Epithelial cell of esophagus (primary cell): ENCODE measurements at regions not wholly inside any gene's neighbourhood (a gene's known extent, or its start where the extent isn't known, plus 50 kb on each side); places are given as distances from the start of the nearest gene placed in this dataset.
"Not testable (repeated sequence)": the region's sequence is repeated elsewhere in the genome, so short reads cannot be mapped to it uniquely, and the experiment has no call there.

Experiments used
- DNase-seq: peaks from one replicate; pipeline ENCODE4 v3.0.0; 2010; ENCODE audit warnings: low read depth
- H3K4me3 ChIP-seq: 2 replicates; pipeline ENCODE4 v1.5.1; 2011; ENCODE audit warnings: mild to moderate bottlenecking, low read length, control low read depth
- TF ChIP-seq, protein P1 (sequence below): IDR thresholded peaks from 2 replicates; pipeline ENCODE4 v1.5.1; 2011; ENCODE audit warnings: low read depth, mild to moderate bottlenecking, low read length, control low read depth, inconsistent platforms; ENCODE audit not compliant: insufficient read depth; ENCODE audit errors: missing control alignments

DNA sequence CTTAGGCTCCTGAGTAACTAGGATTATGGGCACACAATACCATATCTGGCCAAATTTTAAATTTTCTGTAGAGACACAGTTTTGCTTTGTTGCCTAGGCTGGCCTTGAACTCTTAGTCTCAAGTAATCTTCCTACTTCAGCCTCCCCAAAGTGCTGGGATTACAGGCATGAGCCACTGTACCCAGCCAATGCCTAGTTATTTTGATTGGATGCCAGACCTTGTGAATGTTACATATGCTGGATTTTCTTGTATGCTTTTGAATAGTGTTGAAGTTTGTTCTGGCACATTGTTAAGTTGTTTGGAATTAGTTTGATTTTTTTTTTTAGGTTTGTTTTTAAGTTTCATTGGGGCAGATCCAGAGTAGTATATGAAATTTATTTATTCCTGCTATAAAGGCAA, 110.7 kb upstream of the ANO5 start:
- DNase-seq, result no peak
- TF ChIP-seq, protein P1, sequence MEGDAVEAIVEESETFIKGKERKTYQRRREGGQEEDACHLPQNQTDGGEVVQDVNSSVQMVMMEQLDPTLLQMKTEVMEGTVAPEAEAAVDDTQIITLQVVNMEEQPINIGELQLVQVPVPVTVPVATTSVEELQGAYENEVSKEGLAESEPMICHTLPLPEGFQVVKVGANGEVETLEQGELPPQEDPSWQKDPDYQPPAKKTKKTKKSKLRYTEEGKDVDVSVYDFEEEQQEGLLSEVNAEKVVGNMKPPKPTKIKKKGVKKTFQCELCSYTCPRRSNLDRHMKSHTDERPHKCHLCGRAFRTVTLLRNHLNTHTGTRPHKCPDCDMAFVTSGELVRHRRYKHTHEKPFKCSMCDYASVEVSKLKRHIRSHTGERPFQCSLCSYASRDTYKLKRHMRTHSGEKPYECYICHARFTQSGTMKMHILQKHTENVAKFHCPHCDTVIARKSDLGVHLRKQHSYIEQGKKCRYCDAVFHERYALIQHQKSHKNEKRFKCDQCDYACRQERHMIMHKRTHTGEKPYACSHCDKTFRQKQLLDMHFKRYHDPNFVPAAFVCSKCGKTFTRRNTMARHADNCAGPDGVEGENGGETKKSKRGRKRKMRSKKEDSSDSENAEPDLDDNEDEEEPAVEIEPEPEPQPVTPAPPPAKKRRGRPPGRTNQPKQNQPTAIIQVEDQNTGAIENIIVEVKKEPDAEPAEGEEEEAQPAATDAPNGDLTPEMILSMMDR, result no peak
- no peak overlapping the region for H3K4me3 ChIP-seq

DNA sequence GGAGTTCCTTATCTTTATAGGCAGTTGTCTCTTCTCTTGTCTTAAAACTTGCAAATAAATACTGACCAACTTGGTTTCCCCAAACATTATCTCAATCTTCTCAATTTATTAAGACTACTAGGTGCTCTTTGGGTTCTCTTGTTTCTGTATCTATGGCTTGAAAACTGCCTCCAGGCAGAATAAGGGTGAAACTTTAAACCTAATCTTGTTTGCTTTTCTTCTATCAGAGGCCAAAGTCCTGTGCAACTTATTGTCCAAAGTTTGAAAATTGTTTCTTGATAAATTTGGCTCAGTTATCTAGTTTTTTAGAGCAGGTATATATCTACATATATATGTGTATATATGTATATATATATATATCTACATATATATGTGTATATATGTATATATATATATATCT, 110.1 kb upstream of the ANO5 start:
- TF ChIP-seq, protein P1, result no peak

DNA sequence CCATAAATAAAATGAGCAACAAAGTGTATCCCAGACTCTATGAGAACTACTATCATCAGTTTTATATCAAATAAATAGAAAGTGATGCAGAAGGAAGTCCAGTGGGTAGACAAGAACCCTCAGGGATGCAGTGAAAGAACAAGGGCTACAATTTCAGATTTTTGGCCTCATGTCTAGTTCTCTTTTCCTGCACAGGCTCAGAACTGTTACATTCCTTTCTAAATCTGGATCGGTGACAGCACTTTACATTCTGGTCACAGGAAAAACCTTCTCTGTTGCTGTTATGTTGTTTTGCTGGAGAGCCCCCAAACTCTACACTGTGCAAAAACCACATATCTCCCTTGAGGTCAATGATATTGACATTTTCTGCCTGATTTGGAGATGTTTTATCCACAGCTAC, 108.8 kb upstream of the ANO5 start:
- DNase-seq, result no peak
- H3K4me3 ChIP-seq, result no peak overlapping the region
- TF ChIP-seq, protein P1, result no peak

More for the DNA sequence above, 110.1 kb upstream of the ANO5 start:
- DNase-seq, result no peak
- H3K4me3 ChIP-seq, result no peak overlapping the region

DNA sequence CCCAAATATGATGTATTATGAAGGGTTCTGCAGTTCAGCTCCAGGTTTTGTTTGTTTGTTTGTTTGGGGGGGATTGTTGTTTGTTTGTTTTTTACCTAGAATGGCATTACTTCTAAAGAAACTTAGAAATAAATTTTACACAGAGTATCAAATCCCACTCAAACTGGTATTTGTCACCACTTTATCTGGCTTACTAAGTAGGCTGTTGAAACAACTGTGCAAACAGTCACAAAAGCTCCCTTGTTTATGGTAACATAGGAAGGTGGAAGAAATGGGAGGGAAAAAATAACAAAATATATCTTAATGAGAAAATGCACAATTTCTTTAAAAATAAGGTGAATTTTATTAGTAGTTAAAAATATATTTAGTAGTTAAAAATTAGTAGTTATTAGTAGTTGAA, 108.3 kb upstream of the ANO5 start:
- H3K4me3 ChIP-seq, result no peak overlapping the region
- TF ChIP-seq, protein P1, result no peak
- no peak for DNase-seq

DNA sequence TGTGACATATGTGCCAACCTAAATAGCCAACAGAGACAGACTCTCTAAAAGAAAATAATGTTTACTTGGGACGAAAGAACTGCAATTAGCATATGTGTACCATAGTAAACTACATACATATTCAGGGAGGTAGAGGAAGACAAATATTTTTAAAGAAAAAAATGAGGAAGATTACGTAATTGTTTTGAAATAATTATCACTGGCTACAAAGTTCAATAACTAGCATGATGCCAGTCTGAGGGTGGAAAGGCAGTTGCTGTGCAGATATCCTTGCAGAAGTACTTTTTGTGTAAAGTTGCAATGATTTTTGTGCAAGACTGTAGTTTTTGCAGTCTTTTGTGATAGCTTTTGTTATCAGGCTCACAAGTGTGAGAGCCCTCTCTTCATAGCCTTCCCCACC, 103.3 kb upstream of the ANO5 start:
- no peak overlapping the region for H3K4me3 ChIP-seq
- DNase-seq, result no peak
- TF ChIP-seq, protein P1, result no peak

DNA sequence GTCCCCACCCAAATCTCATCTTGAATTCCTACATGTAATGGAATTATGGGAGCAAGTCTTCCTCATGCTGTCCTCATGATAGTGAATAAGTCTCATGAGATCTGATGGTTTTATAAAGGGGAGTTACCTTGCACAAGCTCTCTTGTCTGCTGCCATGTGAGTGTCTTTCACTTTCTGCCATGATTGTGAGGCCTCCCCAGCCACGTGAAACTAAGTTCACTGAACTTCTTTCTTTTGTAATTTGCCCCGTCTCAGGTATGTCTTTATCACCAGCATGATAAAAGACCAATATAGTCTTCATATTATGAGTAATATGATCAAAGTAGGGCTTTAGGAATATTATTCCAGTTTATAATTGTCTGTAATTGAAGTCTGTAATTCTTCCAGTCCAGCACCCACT, 86.3 kb upstream of the ANO5 start:
- TF ChIP-seq, protein P1, result no peak
- DNase-seq, result no peak
- no peak overlapping the region for H3K4me3 ChIP-seq

DNA sequence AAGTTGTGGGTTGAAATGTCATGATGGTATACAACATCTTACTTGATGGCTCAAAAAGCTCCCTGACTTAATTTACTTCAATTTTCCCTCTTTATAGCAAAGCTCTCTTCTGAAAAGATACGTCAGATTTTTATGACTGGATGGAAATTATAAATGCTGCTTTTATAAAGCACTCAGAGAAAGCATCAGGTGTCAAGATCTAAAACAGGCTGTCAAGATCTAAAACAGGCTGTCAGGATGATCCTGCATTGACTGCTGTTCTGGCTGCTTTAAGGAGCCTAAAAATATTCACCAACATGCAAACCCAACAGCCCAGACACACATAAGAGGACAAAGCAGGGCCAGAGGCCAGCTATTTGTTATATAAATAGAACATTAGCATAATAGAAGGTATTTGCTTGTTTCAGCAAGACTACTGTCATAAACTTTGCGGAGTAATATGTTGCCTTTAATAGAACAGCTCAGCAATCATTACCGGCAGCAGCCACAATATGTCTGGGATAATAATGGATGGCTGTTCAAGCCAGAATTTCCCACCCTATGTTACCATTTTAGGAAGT, 77.3 kb upstream of the ANO5 start:
- TF ChIP-seq, protein P1, result no peak
- H3K4me3 ChIP-seq, result no peak overlapping the region
- no peak for DNase-seq

DNA sequence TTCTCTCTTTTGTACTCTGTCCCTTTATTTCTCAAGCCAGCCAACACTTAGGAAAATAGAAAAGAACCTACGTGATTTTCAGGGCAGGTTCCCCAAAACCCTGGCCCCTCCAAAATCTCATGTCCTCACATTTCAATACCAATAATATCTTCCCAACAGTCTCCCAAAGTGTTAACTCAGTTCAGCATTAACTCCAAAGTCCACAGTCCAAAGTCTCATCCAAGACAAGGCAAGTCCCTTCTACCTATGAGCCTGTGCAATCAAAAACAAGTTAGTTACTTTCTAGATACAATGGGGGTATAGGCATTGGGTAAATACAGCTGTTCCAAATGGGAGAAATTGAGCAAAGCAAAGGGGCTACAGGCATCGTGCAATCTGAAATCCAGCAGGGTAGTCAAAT, 64.9 kb upstream of the ANO5 start:
- not testable (repeated sequence) for DNase-seq, H3K4me3 ChIP-seq
